ENCODE measurements at regions not wholly inside any gene's neighbourhood (a gene's known extent, or its start where the extent isn't known, plus 50 kb on each side); places are given as distances from the start of the nearest gene placed in this dataset.

- no peak for TF ChIP-seq REST (IDR thresholded peaks at IDR 0.05; ENCODE audit: insufficient replicate concordance, low read depth)
- TF ChIP-seq CTCF (IDR thresholded peaks at IDR 0.05; ENCODE audit: insufficient read depth, low read length), result no peak
Measured at GRCh38 chr7:115822380-115822779, 208.2 kb downstream of the TFEC start.

All from HL-60 (cell line).